Stimulated activated CD4-positive, alpha-beta T cell treated with anti-CD3 and anti-CD28 coated beads, Interleukin-4, amount 100 ng/mL, for 24 hours (primary cell): ENCODE measurements at regions not wholly inside any gene's neighbourhood (a gene's known extent, or its start where the extent isn't known, plus 50 kb on each side); places are given as distances from the start of the nearest gene placed in this dataset.

Experiments used
- DNase-seq: peaks from one replicate; pipeline ENCODE4 v3.0.0-alpha.2; 2020

DNA sequence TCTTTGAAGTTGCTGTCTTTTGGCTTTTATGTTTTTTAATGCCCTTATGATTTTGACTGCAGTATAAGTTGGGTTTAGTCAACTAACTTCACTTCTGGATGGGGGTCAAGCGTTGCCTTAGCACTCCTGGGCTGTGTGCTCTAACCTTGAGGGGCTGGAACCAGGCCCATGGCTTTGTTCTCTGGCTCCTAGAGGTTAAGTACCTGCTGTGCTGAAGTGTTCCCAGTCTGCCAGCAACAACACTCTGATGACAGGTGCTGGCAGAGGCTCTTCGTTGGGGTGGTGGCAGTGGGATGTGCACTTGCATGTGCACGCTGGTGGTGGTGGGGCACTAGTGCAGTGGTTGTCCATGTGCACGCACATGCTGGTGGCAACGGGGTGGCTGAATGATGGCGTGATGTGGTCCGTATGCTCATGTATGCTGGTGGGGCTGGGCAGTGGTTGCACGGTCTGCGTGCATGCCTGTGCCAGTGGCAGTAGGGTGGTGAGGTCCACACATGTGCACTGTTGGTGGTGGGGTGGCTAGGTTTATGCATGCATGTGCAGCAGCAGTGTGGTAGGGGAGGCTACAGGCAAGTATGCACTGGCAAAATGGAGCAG lies 447.8 kb upstream of the GOT2 start:
- DNase-seq, result no peak

DNA sequence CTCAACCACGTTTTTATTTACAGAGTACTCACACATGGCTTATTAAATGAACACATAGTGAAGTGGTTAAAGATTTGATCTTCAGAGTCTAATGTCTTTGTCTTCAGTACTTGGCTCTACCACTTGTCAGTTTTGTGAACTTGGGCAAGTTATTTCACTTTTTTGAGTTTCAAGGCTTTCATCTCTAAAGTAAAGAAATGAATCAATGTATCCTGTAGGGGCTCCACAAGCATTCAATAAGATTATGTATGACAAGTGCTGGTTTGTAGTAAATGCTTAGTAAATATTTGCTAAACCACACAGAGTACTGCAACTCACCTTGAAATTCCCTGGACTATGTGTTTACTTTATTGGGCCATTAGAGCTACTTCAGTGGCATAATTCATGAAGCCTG lies 446.0 kb upstream of the GOT2 start:
- no peak for DNase-seq

DNA sequence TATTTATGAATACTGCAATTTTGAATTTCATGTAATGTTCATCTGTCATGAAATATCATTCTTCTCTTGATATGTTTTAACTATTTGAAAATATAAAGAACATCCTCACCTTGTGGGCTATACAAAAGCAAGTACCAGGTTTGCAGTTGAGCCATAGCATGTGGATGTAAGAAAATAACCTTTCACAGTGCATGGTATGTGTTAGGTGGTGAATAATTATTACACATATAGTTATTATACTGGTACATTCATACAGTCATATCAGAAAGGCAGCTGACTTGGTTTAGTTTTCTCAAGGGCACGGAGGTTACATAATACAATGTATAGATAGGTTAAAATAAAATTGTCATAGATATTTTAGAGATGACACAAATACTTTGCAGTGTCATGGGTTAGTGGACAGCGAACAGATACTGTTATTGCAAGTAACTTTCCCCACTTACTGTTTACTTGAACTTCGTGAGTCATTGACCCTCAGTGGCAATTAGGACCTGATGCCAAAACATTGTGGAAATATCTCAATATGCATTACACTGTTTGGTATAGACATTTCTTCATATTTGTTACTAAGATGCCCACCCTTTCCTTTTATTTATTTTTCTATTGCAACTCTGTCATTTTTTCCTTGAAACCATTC lies 445.4 kb upstream of the GOT2 start:
- DNase-seq, result no peak

DNA sequence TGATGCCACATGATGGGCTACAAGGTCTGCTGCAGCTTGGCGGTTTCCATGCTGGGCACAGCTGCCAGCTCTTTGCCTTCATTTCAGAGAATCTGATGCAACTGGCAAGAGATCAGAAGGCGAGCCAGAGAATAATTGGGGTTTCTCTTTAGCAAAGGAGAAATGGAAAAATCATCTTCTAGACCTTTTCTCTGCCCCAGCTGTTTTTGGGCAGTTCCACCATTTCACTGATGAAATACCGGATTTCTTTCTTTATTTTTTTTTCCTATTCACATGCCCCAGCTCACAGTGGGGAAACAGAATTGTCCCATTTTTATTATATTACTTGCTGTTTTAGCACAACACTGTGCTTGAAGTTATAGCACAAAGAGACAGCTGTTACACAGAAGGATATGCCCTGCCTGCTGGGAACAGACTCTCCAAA lies 439.3 kb upstream of the GOT2 start:
- DNase-seq, result no peak

DNA sequence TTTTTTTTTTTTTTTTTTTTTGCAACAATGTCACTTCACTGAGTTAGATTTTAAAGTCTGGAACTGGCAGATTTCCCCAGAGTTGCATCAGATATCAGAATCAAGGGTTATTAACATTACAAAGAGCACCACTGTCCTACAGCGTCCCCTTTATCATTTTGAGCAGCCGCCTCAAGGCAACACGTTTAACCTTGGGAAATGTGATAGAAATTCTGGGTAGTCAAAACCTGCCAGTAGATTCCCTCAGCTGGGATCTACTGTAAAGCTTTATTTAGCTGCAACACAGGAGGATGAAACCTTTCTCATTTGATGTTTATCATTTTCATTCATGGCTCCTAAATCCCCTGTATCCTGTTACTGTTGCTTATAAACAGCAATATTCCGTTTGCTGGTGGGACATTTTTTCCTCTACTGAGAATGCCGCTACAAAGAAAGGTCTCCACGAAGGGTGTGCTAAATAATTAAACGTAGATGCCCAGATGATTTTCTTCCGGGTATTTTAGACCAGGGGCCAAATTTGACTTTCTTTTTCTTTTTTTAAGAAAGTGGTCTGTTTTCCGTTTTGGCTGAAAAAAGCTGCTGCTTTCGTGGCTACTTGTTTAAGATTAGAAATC lies 436.1 kb upstream of the GOT2 start:
- DNase-seq, result no peak

DNA sequence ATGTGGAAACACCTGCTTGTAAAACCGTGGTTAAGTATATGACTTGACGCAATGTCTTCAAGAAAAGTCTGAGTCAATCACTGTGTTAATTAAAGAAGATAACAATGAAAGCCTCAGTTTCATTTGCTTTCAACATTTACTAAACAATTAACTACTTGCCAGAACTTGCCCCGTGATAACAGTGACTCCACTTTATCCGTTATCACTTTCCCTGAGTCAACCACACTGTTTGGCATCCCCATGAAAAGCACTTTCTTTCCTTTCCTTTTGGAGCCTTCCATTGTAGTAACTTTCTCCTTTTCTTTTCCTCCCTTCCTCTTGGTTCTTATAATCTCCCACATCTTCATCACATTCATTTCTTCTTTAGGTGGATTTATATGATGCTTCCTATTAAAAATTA lies 435.1 kb upstream of the GOT2 start:
- DNase-seq, result no peak

DNA sequence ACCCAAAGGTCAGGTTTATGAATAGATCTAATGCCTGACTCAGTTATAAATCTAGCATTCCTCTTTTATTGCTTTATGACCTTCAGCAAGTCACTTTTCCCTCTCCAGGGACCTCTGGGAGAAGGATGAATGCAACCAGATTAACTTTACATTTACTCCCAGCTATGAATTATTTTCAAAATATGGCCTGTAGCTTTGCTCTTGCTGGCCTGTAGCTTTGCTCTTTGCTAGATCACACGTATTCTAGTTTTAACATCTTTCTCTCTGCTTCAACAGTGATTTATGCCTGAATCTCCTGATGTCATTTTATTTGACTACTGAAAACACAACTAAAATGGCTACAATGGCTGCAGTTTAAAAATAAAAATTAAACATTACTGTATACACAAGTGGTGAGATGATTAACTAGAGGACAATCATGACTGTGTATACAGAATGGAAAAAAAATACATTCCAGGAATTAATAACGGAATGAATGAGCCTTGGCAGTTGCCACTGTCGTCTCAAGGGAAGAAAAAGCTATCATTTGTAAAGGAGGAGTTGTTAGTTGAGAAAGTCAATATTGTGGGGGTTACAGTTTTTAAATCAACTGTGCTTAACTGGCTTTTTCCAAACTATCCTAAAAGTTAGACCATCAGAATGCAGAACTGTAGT lies 434.5 kb upstream of the GOT2 start:
- DNase-seq, result no peak

DNA sequence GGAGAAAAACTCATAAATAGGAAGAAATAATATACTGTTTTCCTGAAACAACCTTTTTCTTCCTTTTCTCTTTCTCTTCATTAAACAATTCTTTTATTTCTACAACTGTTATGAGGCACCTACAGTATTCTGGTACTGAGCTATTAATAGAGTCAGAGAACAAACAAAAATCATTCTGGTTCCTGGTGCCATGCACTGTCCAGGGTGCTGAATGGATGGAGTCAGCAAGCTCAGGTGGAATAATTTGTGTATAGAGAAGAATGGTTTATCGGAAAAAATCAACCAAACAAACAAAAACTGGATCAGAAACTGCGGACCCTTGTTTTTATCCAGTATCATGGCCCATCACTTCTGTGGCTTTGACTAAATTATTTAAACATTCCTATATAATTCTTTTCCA lies 430.3 kb upstream of the GOT2 start:
- no peak for DNase-seq

DNA sequence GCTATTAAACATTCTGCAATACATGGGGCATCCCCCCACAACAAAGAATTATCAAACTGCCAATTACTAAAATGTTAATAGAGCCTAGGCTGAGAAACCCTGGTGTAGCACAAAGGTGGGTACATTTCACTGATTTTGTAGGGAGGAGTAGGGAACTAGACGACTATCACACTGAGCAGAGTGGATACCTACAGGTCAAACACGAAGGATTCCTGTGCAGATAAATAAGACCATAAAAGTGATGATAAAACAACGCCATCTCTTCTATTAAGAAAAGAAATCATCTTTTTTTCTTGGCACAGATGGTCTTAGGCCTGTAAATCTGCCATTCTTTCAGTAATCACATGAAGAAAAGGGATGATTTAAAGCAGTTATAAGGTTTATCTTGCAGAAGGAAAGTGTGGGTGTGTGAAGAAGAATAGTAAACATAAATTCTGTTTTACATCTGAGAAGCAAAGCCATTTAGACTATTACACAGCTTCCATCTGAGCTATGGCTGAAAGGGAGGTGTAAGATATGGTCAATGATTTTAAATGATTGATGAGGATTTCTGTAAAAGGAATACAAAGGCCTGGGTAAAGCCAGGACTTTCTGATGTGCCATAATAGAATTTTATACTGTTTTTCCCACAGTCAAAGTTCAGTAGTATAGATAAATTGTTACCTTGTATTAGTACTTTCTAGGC lies 429.4 kb upstream of the GOT2 start:
- DNase-seq, result no peak

DNA sequence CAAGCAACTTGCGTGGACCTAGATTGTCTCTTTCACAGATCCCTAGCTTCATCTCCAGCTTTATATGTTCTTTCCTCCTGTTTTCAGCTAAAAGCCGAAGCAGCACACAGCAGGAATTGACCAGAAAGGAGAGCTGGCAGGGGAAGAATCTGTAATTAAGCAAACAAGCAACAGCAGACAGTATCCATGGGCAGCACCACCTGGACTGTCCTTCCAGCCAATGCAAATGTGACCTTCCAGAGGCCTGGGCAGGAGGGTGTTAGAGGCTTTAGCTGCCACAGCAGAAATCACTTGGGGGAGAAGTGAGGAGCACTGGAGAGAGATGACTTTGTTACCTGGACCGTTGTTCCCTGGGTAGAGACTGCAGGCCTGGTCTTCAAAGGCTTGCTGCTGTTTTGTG lies 427.6 kb upstream of the GOT2 start:
- no peak for DNase-seq

DNA sequence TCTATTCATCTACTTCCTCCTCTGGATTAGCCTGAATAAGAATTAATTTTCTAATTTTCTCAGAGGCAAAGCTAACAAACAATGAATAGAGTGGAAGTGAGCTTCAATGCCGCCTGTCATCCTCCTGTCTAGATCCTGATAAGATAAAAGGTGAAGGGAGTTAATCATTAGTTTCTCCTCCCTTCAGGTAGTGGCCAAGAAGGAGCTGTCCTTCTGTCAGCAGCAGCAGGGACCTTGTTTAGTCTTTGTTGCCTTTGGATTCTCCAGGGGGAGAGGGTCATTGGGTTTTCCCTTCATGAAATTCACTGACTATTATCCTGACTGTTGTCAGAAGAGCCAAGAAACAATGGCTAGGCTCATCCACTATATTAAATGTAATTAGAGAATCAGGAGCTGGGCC lies 420.2 kb upstream of the GOT2 start:
- DNase-seq, result no peak

DNA sequence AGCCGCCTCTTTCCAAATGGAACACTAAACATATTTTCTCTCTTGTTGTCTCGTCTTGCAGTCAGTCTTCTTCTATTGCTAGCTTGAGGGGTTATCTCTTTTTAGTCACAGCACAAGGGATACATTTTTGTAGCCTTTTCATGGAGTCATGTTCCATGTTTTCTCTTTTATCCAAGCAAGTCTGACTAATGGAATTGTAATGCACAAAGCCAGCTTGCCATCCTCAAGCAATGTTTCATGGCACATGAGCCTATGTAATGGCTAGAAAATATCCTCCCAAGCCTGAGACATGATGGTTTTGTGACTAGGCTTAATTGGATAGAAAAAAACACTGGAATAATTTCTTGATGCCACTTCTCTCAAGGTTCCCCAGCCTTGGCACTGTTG lies 414.6 kb upstream of the GOT2 start:
- no peak for DNase-seq

DNA sequence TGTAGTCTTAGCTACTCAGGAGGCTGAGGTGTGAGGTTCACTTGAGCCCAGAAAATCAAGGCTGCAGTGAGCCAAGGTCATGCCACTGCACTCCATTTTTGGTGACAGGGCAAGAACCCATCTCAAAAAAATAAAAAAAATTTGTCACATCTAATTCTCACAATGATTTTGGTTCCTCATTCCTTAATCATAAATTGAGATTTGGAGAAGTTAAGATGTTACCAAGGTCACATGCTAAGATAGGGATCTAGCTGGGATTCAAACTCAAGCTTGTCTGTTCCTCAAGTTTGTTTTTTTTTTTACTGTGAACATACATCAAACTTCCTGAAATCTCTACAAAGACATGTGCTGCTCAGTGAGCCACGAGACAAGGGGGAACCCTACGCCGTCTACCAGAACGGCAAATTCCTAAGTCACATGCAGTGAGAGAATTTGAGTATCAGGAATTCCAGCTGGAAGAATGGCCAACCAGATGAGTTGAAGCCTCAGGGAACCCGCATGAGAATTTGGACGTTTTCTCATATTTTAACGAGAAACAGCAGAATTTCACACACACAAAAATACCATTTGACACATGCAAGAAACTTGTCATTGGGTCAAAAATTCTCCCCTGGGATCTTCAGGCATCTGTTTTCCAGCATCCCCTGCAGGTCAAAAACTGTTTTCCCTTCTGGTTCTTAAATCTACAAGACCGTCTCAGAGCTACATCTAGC lies 414.1 kb upstream of the GOT2 start:
- DNase-seq, result no peak

DNA sequence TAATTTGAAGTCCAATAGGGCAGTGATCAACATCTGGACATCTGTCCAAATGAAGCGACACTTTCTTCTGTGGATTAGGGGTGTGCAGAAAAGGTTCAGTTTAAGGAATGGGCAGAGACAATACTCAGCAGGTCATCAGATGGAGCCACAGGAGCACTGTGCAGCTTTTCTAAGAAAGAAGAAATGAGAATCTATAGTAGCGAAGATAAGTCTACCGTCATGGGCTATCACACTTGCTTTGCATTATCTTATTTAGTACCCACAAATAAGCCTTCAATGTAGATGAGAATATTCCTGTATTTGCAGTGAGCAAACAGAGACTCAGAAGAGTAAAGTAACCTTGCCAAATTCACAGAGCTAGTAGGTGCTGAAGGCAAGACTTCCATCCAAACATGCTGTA lies 412.0 kb upstream of the GOT2 start:
- no peak for DNase-seq

DNA sequence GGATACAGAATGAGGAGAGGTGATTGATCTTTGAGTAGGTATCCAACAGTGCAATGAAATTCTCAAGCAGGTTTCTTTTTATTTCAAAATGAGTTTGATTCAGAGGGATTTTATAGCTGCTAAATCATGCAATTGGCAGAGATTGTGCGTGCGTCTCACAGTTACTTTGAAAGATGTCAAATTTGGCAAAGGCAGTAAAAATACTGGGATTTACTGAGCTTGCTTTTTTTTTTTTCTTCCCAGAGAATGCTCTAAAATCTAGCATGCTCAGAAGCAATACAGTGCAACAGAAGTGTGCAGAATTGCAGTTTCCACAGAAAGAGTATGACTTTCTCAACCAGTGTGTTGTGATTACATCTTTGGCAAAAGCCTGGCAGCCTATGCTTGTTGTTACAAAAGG lies 410.7 kb upstream of the GOT2 start:
- DNase-seq, result no peak

DNA sequence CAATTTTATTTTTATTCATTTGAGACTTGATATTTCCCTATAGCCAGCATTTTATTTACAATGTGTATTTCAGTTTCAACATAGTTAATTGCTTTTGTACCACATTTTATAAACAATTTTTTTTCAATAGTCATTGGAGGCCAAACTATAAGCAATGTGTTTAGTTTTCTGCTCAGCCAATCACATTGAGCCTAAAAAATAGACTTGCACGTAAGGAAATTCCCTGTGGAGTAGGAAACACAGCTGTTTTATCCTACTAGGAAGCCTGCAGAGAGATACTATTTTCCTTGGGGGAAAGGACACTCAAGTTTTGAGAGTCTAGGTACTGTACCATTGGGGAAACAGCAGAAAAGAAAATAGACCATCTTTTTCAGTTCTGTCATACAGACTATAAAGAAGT lies 410.2 kb upstream of the GOT2 start:
- no peak for DNase-seq

DNA sequence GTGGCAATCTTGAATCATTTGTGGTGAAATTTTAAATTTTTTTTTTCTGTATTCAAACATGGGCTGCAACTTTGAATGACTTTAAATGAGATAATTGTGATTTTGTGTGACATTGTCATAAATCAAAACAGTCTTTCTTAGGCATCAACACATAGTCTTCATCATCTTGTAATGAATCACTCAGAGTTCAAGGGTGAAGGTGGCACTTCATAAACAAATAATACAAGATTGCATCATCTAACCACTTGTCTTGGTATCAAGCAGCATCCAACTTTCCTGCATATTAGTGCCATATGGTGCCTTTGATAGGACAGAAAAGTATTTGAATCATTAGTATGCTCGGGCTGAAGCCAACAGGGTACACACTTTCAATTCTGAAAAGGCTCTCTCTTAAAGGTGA lies 392.4 kb upstream of the GOT2 start:
- DNase-seq, result no peak

DNA sequence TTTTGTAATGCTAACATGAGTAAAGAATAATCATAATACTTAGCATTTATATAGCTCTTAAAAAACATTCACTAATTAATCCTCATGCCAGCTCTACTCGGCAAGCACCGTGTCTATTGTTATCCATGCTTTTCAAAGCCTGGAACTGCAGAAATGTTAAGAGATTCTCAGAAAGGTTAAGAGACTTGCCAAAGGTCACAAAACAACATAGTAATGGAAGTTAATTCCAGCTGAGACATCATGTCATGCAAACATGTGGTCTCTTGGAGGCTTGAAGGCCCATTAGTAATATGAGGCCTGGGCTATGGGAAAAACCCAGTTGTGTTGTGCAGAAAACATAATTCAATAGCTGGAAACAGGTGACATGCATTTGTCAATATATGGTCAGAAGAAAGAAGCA lies 389.9 kb upstream of the GOT2 start:
- DNase-seq, result no peak

DNA sequence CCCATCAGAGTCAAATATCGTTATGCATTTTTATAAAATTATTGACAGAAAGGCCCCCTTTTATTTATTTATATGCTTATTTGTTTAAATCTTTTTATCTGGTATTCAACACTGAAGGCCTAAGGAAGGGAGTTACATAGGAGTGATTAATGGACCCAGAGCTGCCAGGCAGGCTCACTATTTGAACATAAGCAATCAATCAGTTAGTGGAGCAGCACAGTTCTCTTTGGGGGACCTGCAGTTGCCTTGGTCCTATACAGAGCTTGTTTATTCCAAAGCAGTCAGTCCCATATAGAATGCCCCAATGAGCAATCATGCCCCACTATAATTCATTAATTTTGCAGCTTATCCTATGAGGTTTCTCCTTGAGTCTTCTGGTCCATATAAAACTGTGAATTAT lies 389.4 kb upstream of the GOT2 start:
- DNase-seq, result no peak

DNA sequence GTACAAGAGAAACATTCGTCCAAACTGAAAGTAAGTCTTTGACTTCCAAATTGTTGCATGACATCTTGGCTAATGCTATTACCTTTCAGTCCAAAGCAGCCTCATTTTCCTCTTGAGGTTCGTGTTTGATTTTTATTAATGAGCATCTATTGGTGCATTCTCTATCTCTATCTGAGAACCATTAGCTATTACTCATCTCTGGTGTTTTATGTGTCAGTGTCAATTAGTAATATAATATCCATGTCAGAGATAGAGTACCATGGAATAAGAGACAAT lies 388.1 kb upstream of the GOT2 start:
- no peak for DNase-seq

DNA sequence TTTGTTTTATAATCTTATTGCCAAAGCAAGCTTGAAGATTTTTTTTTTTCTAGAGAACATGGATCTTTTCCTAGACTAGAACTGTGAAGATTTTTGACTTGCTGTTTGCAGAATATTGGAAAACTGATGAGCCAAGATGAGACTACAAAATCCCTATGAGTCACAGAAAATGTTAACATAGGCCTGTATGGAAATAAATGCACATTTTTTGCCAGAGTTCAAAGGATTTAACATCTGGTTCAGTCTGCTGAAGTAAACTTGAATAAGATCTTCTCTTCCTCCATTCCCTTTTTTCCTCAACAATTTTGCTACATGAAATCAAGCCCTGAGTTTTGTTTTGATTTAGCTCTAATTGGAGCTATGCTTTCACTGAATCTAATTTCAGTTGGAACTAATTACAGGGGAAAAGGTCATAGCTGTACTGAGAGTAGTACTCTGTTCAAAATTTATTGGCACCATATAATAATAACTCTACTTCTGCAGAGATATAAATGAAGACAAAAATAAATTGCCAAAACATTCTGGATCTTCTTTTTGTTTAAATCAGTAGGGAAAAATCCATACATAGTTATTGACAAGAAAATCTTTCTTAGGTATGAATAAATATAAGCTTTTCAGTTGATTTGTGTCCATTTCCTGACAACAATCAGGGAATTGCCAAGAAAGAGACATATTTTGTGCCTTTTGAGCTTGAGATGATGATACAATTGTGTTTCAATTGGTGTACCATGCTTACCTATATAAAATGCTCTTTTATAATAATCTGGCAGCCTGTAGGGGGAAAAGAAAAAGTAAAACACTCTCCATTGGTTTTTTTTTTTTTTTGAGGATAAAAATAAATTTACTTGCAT lies 387.5 kb upstream of the GOT2 start:
- DNase-seq, result no peak

DNA sequence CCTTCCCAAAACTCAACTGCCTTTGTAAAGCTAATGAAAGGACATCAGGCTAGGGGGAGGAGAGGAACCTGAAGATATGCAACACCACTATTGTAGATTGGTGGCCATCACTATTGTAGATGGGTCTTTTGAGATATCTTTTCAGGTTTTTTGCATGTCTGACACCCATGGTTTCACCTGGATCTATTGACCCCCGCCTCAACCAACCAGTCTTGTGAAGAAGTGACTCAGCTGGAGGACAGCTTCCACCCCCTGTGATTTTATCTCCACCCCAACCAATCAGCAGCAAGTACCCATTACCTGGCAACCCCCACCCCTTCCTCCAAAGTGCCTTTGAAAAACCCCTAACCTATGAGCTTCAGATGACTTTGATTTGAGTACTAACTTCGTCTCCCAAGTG lies 382.6 kb upstream of the GOT2 start:
- DNase-seq, result no peak

DNA sequence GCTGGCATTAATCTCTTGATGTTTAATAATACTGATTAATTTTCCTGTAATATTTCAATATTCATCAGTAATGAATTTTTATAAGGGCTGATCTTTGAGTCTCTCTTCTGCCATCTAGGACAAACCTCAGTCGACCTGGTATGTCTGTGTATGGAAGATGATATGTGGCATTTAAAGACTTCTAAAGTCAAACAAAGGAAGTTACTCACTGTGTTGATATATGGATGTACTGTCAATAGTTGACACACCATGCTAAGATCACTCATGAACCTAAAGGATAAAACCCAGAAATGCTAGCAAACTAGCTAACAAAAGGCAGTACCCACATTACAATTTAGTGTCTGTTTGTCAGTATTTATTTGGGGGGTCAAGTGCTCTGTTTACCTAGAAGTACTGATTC lies 380.7 kb upstream of the GOT2 start:
- no peak for DNase-seq
